ENCODE measurements at regions not wholly inside any gene's neighbourhood (a gene's known extent, or its start where the extent isn't known, plus 50 kb on each side); places are given as distances from the start of the nearest gene placed in this dataset.

DNA sequence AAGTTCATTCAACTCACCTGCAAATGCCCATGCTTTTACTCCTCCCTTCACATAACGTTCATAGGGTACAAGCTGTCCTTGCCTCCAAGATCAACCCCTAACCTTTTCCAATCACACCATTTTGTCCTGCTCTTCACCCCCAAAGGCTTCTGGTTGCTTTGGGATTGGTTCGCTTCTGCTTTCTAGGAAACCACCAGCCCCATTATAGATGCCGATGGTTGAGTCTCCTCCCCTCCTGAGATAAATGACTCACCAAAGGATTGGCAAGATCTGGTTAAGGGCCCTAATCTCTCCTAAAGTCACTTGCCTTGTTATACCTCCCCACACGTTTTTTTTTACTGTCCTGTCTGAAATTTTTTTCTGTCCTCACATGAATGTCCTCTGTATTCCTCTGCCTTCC is 311.4 kb downstream of the HACE1 start:
- H3K9me2 ChIP-seq (replicated peaks; ENCODE audit: insufficient read depth, low read length), result no peaks in the 10 kb centered on the region
- TF ChIP-seq, protein P1, sequence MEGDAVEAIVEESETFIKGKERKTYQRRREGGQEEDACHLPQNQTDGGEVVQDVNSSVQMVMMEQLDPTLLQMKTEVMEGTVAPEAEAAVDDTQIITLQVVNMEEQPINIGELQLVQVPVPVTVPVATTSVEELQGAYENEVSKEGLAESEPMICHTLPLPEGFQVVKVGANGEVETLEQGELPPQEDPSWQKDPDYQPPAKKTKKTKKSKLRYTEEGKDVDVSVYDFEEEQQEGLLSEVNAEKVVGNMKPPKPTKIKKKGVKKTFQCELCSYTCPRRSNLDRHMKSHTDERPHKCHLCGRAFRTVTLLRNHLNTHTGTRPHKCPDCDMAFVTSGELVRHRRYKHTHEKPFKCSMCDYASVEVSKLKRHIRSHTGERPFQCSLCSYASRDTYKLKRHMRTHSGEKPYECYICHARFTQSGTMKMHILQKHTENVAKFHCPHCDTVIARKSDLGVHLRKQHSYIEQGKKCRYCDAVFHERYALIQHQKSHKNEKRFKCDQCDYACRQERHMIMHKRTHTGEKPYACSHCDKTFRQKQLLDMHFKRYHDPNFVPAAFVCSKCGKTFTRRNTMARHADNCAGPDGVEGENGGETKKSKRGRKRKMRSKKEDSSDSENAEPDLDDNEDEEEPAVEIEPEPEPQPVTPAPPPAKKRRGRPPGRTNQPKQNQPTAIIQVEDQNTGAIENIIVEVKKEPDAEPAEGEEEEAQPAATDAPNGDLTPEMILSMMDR (IDR thresholded peaks at IDR 0.05; ENCODE audit: insufficient read depth, low read length, poor library complexity, severe bottlenecking), result no peak
- TF ChIP-seq EZH2phosphoT487 (conservative IDR thresholded peaks at IDR 0.05; ENCODE audit: low read length), result no peak
- no peaks in the 10 kb centered on the region for H3K9me3 ChIP-seq (ENCODE audit: insufficient read depth, low read length)
- H3K27me3 ChIP-seq (ENCODE audit: low read length), result no peaks in the 10 kb centered on the region
- no peaks in the 10 kb centered on the region for H3K36me3 ChIP-seq (ENCODE audit: low read length)
- H3K79me2 ChIP-seq (ENCODE audit: insufficient read depth, low read length), result no peaks in the 10 kb centered on the region
- H3K9ac ChIP-seq (ENCODE audit: low read length), result no peak overlapping the region
- no peak overlapping the region for H3K4me2 ChIP-seq (ENCODE audit: low read depth, low read length, poor library complexity, severe bottlenecking)
- no peak overlapping the region for H3K4me3 ChIP-seq (ENCODE audit: insufficient read depth, low read length, poor library complexity, severe bottlenecking)
- no peak overlapping the region for H3K27ac ChIP-seq (ENCODE audit: low read depth, low read length)
- H4K20me1 ChIP-seq (ENCODE audit: low read depth, low read length), result no peaks in the 10 kb centered on the region
- no peak overlapping the region for H2AFZ ChIP-seq (ENCODE audit: low read depth, low read length, severe bottlenecking)
- H3F3A ChIP-seq (ENCODE audit: insufficient read depth), result no peaks in the 10 kb centered on the region

DNA sequence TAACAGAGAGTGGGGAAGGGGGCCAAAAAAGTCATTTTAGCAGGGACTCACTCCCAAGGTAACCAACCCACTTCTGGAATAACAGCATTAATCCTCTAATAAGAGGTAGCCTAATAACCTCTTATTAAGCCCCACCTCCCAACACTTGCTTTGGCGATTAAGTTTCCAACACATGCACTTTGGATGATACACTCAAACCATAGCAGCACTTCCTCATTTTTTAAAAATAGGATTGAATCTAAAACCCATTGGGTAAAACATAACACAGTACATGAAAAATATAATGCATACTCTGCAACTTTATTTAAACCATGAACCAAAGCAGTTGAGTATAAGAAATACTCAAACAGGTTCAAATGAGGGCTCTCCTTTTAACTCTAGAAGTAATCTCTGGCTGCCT is 318.3 kb downstream of the HACE1 start:
- Histone ChIP-seq H3K79me2 (ENCODE audit: insufficient read depth, low read length) (no peaks in the 10 kb centered on the region), H3F3A (ENCODE audit: insufficient read depth) (no peaks in the 10 kb centered on the region), H3K27me3 (ENCODE audit: low read length) (no peaks in the 10 kb centered on the region), H2AFZ (ENCODE audit: low read depth, low read length, severe bottlenecking) (no peak overlapping the region), H3K27ac (ENCODE audit: low read depth, low read length) (no peak overlapping the region), H3K9ac (ENCODE audit: low read length) (no peak overlapping the region), H3K9me3 (ENCODE audit: insufficient read depth, low read length) (no peaks in the 10 kb centered on the region), H4K20me1 (ENCODE audit: low read depth, low read length) (no peaks in the 10 kb centered on the region), H3K36me3 (ENCODE audit: low read length) (no peaks in the 10 kb centered on the region), H3K4me3 (ENCODE audit: insufficient read depth, low read length, poor library complexity, severe bottlenecking) (no peak overlapping the region), H3K9me2 (replicated peaks; ENCODE audit: insufficient read depth, low read length) (no peaks in the 10 kb centered on the region), H3K4me2 (ENCODE audit: low read depth, low read length, poor library complexity, severe bottlenecking) (no peak overlapping the region)
- TF ChIP-seq, protein P1 (IDR thresholded peaks at IDR 0.05; ENCODE audit: insufficient read depth, low read length, poor library complexity, severe bottlenecking), result no peak
- no peak for TF ChIP-seq EZH2phosphoT487 (conservative IDR thresholded peaks at IDR 0.05; ENCODE audit: low read length)

DNA sequence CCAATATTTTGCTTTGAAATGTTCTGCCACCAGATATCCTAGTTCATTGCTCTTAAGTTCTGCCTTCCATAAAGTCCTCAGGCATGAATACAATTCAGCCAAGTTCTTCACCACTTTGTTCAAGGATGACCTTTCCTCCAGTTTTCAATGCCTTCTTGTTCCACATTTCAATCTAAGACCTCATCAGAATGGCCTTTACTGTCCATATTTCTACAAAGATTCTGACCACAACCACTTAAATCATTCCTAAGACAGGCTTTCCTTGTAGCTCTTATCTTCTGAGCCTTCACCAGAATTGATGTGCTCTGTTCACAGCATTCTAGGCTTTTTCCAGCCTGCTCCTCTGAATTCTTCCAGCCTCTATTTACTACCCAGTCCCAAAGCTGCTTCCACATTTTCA is 319.0 kb downstream of the HACE1 start:
- Histone ChIP-seq H2AFZ (ENCODE audit: low read depth, low read length, severe bottlenecking) (no peak overlapping the region), H3K79me2 (ENCODE audit: insufficient read depth, low read length) (no peaks in the 10 kb centered on the region), H3K4me3 (ENCODE audit: insufficient read depth, low read length, poor library complexity, severe bottlenecking) (no peak overlapping the region), H3K9me3 (ENCODE audit: insufficient read depth, low read length) (no peaks in the 10 kb centered on the region), H3K36me3 (ENCODE audit: low read length) (no peaks in the 10 kb centered on the region), H3K27ac (ENCODE audit: low read depth, low read length) (no peak overlapping the region), H4K20me1 (ENCODE audit: low read depth, low read length) (no peaks in the 10 kb centered on the region), H3K9ac (ENCODE audit: low read length) (no peak overlapping the region), H3K27me3 (ENCODE audit: low read length) (no peaks in the 10 kb centered on the region), H3K9me2 (replicated peaks; ENCODE audit: insufficient read depth, low read length) (no peaks in the 10 kb centered on the region), H3F3A (ENCODE audit: insufficient read depth) (no peaks in the 10 kb centered on the region), H3K4me2 (ENCODE audit: low read depth, low read length, poor library complexity, severe bottlenecking) (no peak overlapping the region)
- TF ChIP-seq EZH2phosphoT487 (conservative IDR thresholded peaks at IDR 0.05; ENCODE audit: low read length), result no peak

DNA sequence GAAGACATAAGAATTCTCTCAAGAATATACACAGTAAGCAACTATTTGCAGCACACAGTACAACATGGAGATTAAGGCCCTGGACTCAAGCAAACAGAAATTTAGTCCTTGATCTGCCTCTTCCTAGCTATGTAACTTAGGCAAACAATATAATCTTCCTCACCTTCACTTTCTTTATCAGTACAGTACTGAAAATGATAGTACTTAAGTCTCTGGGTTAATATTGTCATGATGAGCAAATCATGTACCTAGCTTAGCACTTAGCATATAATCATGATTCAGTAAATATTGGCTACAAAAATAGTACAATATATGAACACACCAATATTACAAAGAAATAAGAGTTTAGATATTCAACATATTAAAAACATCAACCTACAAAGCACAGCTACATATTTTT is 320.5 kb downstream of the HACE1 start:
- no peak overlapping the region for H3K9ac ChIP-seq (ENCODE audit: low read length)
- no peak for TF ChIP-seq EZH2phosphoT487 (conservative IDR thresholded peaks at IDR 0.05; ENCODE audit: low read length)
- TF ChIP-seq, protein P1 (IDR thresholded peaks at IDR 0.05; ENCODE audit: insufficient read depth, low read length, poor library complexity, severe bottlenecking), result no peak
- H3K9me3 ChIP-seq (ENCODE audit: insufficient read depth, low read length), result no peaks in the 10 kb centered on the region
- no peaks in the 10 kb centered on the region for H3K27me3 ChIP-seq (ENCODE audit: low read length)
- H3K27ac ChIP-seq (ENCODE audit: low read depth, low read length), result no peak overlapping the region
- H3K4me2 ChIP-seq (ENCODE audit: low read depth, low read length, poor library complexity, severe bottlenecking), result no peak overlapping the region
- H3K4me3 ChIP-seq (ENCODE audit: insufficient read depth, low read length, poor library complexity, severe bottlenecking), result no peak overlapping the region
- H3K9me2 ChIP-seq (replicated peaks; ENCODE audit: insufficient read depth, low read length), result no peaks in the 10 kb centered on the region
- no peak overlapping the region for H2AFZ ChIP-seq (ENCODE audit: low read depth, low read length, severe bottlenecking)
- H4K20me1 ChIP-seq (ENCODE audit: low read depth, low read length), result no peaks in the 10 kb centered on the region
- H3K36me3 ChIP-seq (ENCODE audit: low read length), result no peaks in the 10 kb centered on the region
- no peaks in the 10 kb centered on the region for H3K79me2 ChIP-seq (ENCODE audit: insufficient read depth, low read length)
- H3F3A ChIP-seq (ENCODE audit: insufficient read depth), result no peaks in the 10 kb centered on the region
